GM12872 (cell line): ENCODE measurements at regions not wholly inside any gene's neighbourhood (a gene's known extent, or its start where the extent isn't known, plus 50 kb on each side); places are given as distances from the start of the nearest gene placed in this dataset.

Experiments
- TF ChIP-seq, protein P1 (sequence below): IDR thresholded peaks from 3 replicates; pipeline ENCODE4 v1.5.1; 2011; ENCODE audit warnings: low read depth, mild to moderate bottlenecking, low read length, moderate library complexity; ENCODE audit not compliant: insufficient read depth

DNA sequence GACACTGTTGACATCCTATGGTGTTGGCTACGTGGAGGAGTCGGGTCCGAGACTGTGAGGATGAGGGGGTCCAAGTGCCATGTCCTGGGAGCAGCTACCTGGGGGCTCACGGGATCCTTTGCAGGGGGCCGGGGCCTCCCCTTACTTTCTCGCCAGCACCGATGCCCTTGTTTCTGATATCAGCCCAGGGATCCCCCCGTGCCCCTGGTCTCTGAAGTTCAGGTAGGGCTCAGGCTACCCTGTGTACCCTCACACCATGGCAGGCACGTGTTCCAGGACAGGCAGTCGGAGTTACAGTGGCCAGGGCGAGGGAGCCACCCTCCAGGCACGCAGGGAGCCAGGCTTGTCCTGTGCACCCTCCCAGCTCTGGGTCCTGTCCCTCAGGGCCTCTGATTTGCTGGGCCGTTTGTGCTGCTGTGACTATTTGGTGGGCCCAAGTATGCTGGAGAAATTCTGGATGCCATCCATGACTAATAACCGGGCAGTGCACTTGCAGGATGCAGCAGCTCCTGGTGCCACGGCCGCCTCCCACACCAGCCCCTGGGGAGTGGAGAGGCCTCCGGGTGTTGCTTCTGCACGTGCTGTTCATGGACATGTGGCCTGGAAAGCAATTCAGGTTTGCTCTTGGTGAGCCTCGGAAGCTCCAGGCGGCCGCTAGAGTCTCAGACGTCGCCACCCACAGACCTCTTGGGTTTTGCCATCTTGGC, 93.1 kb upstream of the SFSWAP start:
- TF ChIP-seq, protein P1, sequence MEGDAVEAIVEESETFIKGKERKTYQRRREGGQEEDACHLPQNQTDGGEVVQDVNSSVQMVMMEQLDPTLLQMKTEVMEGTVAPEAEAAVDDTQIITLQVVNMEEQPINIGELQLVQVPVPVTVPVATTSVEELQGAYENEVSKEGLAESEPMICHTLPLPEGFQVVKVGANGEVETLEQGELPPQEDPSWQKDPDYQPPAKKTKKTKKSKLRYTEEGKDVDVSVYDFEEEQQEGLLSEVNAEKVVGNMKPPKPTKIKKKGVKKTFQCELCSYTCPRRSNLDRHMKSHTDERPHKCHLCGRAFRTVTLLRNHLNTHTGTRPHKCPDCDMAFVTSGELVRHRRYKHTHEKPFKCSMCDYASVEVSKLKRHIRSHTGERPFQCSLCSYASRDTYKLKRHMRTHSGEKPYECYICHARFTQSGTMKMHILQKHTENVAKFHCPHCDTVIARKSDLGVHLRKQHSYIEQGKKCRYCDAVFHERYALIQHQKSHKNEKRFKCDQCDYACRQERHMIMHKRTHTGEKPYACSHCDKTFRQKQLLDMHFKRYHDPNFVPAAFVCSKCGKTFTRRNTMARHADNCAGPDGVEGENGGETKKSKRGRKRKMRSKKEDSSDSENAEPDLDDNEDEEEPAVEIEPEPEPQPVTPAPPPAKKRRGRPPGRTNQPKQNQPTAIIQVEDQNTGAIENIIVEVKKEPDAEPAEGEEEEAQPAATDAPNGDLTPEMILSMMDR = no peak

DNA sequence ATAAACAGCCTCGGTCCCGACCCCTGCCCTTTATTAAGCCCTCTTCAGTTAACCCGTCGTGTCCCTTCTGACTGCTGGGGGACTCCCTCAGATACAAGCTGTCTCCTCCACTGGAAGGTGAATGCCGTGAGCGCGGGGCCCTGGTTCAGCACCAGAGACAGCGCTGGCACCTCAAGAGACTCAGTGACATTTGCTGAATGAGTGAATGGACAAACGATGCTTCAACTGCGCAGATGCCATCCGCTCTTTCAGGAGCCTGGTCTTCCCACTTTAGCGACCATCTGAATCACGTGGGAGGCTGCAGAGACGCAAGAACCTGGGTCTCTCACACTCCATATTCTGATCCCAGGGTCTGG, 92.6 kb upstream of the SFSWAP start:
- TF ChIP-seq, protein P1 = no peak

DNA sequence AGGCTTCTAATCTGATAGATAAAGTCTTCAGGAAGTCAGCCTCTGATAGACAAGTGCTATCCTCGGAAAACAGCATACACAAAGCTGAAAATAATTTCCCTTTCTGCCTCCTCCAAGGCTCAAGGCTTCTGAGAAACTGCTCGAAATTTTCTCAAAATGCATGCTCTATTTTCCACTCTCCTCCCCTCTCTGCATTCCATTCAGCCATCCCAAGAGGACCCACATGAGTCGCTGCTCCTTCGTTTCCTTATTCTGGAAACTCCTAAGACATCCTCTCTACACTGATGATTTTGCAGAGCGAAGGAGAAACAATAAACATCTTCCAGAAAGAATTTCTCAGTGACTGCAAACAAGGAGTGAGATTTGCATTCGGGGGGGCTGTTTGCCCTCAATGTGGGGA, 92.2 kb upstream of the SFSWAP start:
- TF ChIP-seq, protein P1 = no peak

DNA sequence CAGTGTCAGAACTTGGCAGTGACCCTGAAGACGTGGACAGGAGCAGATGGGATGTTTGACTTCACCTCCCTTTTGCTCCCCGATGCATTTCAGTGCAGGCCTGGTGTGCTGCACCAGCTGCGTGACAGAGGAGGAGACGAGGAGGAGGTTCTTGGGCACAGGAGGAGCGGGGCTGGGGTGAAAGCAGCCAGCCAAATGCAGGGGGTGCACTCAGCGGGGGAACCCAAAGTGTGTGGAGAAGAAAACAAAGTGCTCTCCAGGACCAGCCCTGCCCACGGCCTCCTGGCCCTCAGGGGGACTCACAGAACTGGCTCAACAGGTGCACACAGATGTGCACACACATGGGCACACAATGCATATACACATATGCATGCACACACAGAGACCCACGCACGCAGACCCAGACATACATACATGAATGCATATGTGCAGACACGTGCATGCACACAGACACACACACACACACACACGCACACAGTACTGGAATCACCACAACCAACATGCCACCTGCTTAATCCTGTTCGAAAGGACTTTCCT, 91.7 kb upstream of the SFSWAP start:
- TF ChIP-seq, protein P1 = no peak

DNA sequence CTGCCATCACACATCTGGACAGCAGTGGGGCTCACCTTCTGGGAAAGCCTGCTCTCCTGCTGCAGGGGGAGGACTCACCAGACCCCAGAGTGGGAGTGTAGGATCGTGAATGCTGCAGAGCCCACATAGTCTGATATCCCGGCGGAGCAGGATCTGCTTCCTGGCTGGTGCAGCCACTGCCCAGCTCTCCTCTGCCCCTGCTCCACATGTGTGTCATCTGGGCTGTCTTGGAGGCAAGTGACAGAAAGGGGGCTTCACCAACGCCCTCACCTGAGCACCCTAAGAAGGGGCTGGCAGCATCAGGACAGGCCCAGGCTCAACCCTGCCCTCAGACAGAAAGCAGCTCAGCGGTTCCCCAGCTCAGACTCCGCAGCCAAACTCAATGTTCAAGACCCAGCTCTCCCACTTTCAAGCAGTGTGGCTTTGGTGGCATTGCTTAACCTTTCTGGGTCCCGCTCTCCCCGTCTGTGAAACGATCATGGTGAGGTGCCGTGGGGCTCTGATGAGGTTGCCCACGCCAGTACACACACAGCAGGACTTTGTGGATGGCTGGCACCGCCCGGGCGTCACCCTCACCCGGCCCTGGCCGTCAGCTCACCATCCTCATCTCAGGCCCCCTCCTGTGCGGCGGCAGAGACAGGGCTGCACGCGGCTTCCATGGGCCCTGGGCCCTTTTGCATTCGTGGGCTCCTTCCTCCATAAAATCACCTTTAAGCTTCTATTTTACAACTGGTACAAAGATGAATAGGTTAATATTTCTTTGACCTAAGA, 91.0 kb upstream of the SFSWAP start:
- TF ChIP-seq, protein P1 = no peak

DNA sequence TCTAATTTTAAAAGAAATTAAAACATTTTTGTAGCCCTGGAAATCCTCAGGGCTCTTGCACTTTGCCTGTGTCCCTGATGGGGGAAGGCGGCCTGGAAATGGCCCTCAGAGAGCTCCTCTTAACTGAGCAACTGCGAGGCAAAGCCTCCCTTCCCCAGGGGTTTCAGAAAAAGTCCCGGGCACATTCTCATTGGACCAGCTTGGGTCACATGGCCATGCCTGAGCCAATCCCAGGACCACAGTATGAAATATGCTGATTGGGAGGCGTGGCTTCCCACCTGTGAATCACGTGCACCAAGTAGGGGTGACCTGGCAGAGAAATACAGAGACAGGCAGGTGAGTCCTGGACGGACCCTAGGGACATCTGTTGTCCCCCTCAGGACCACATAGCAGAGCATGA, 90.4 kb upstream of the SFSWAP start:
- TF ChIP-seq, protein P1 = no peak

DNA sequence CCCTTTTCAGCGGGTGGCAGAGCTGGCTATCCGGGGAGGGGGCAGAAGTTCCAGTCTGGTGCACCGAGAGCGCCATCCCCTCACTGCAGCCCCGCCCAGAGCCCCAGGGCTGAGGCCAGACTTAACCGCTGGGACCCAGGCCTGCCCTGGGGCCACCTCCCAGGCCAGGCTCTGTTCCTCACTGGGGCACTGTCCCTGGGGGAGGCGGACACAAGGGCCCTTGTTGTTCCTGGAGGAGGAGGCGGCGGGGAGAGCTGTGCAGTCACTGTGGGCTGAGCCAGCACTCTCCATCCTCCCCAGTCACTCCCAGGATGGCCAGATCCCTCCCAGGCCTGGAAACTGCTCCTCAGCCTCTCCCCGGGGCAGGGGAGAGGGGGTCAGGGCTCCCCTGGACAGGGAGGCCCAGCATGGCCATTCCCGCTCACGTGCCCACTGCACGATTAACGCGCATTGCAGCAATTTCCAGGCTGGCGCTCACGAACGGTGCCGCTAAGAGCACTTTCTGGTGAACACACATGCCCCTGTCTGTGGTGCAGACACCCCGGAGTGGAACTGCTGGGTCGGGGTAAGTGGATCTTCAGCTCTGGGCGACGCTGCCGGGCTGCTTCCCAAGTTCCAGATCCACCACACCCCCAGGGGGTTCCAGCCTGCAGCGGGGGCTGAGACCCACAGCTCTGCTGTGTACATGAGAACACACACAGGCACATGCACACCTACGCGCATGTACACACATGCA, 89.8 kb upstream of the SFSWAP start:
- TF ChIP-seq, protein P1 = no peak
